ENCODE measurements at regions not wholly inside any gene's neighbourhood (a gene's known extent, or its start where the extent isn't known, plus 50 kb on each side); places are given as distances from the start of the nearest gene placed in this dataset.

GRCh38 chr7:133186060-133186459, 66.8 kb upstream of the EXOC4 start (continued):
- no peak for TF ChIP-seq ZNF337 (CRISPR knock-in tag; IDR thresholded peaks at IDR 0.05; ENCODE audit: borderline replicate concordance, low read depth)

DNA sequence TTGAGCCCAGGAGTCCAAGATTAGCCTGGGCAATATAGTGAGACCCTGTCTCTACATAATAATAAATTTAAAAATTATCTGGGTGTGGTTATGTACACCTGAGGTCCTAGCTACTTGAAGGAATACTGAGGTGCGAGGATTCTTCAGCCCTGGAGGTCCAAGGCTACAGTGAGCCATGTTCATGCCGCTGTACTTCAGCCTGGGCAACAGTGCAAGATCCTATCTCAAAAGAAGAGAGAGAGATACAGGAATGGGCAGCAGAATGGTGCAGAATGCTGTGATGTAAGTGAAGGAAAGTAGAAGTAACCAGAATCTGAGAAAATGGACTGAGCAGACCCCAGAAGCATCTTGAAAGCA, 62.7 kb upstream of the EXOC4 start:
- TF ChIP-seq ZNF569 (CRISPR knock-in tag; IDR thresholded peaks at IDR 0.05; ENCODE audit: borderline replicate concordance) (no peak), REXO4 (CRISPR knock-in tag; IDR thresholded peaks at IDR 0.05; ENCODE audit: borderline replicate concordance) (no peak)
- Histone ChIP-seq H3K9ac (ENCODE audit: insufficient read depth, low read depth, low read length) (no peak overlapping the region), H3K4me1 (ENCODE audit: insufficient read depth, low read length) (no peaks in the 10 kb centered on the region), H3K27ac (ENCODE audit: extremely low read length, insufficient read depth, low read length) (no peak overlapping the region), H3K4me3 (replicated peaks in 1 of 3; ENCODE audit: insufficient read depth in 1 of 3, low read depth in 2 of 3, low read length in 3 of 3) (no peak overlapping the region), H4K20me1 (ENCODE audit: insufficient read depth, low read length) (no peaks in the 10 kb centered on the region), H3K9me3 (ENCODE audit: low read length) (no peaks in the 10 kb centered on the region), H3K36me3 (replicated peaks in 1 of 2; ENCODE audit: control insufficient read depth in 1 of 2, insufficient read depth in 2 of 2, low read length in 2 of 2) (no peaks in the 10 kb centered on the region), H3K27me3 (ENCODE audit: control insufficient read depth in 1 of 2, insufficient read depth in 2 of 2, low read length in 2 of 2) (no peaks in the 10 kb centered on the region), H3K79me2 (ENCODE audit: insufficient read depth, low read length) (no peaks in the 10 kb centered on the region), H3K4me2 (ENCODE audit: low read depth, low read length) (no peak overlapping the region), H2AFZ (ENCODE audit: low read length) (no peak overlapping the region)
- WGBS (ENCODE audit: low lambda C conversion rate) = 0% methylated on average over 2 of the region's 2 CpGs
- no peak for DNase-seq (ENCODE audit: low spot score)
- POLR2A ChIA-PET = no interaction called here
- in situ Hi-C loops (cut with HindIII; ENCODE audit: extremely low pct_ligation_motif_present, low pct_unique_long_range_greater_than_20kb) = no loop called here
- no peak for FAIRE-seq
- ATAC-seq = no peak
- intact Hi-C loops (cut with micrococcal nuclease; ENCODE audit: unreplicated experiment) = no loop called here
- CTCF ChIA-PET (ENCODE audit: low intra/inter-chr PET ratio, low total read pairs) = no interaction called here
- no TSS peak for BruUV-seq (replicated peaks)

DNA sequence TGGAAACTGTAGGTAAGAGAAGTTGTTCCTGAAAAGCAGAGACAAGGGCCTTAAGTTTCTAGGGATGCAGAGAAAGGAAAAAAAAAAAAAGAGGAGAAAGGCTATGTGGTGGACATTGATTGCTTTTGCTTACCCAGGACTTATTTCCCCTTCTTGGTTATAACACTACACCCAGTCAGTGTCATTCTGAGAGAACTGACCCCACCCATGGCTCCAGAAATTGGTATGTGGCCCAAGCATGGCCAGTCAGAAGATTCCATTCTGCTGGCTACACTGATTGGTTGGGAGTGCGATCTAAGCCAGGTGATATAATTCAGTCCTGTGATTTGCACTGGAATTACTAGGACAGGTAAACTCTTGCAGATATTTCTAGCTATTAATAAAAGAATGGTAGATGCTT, 62.2 kb upstream of the EXOC4 start:
- Histone ChIP-seq H3K27ac (ENCODE audit: extremely low read length, insufficient read depth, low read length) (no peak overlapping the region), H3K9ac (ENCODE audit: insufficient read depth, low read depth, low read length) (no peak overlapping the region), H3K27me3 (ENCODE audit: control insufficient read depth in 1 of 2, insufficient read depth in 2 of 2, low read length in 2 of 2) (no peaks in the 10 kb centered on the region), H3K79me2 (ENCODE audit: insufficient read depth, low read length) (no peaks in the 10 kb centered on the region), H3K9me3 (ENCODE audit: low read length) (no peaks in the 10 kb centered on the region), H3K36me3 (replicated peaks in 1 of 2; ENCODE audit: control insufficient read depth in 1 of 2, insufficient read depth in 2 of 2, low read length in 2 of 2) (no peaks in the 10 kb centered on the region), H2AFZ (ENCODE audit: low read length) (no peak overlapping the region), H4K20me1 (ENCODE audit: insufficient read depth, low read length) (no peaks in the 10 kb centered on the region), H3K4me2 (ENCODE audit: low read depth, low read length) (no peak overlapping the region), H3K4me1 (ENCODE audit: insufficient read depth, low read length) (no peaks in the 10 kb centered on the region), H3K4me3 (replicated peaks in 1 of 3; ENCODE audit: insufficient read depth in 1 of 3, low read depth in 2 of 3, low read length in 3 of 3) (no peak overlapping the region)
- TF ChIP-seq HDAC2 (CRISPR knock-in tag; IDR thresholded peaks at IDR 0.05) (no peak), ZNF644 (CRISPR knock-in tag; IDR thresholded peaks at IDR 0.05; ENCODE audit: low read depth) (no peak), ZNF354B (CRISPR knock-in tag; IDR thresholded peaks at IDR 0.05) (no peak), FOXK1 (CRISPR knock-in tag; IDR thresholded peaks at IDR 0.05; ENCODE audit: borderline replicate concordance, low read depth) (no peak), PRDM15 (CRISPR knock-in tag; IDR thresholded peaks at IDR 0.05) (no peak), GATAD1 (CRISPR knock-in tag; IDR thresholded peaks at IDR 0.05) (no peak), IRF2 (CRISPR knock-in tag; IDR thresholded peaks at IDR 0.05) (no peak)
- FAIRE-seq (no peak), DNase-seq (ENCODE audit: low spot score) (no peak), ATAC-seq (no peak)
- in situ Hi-C loops (cut with HindIII; ENCODE audit: extremely low pct_ligation_motif_present, low pct_unique_long_range_greater_than_20kb) (no loop called here), intact Hi-C loops (cut with micrococcal nuclease; ENCODE audit: unreplicated experiment) (no loop called here)
- CTCF ChIA-PET (ENCODE audit: low intra/inter-chr PET ratio, low total read pairs) = no interaction called here
- no TSS peak for BruUV-seq (replicated peaks)
- WGBS (ENCODE audit: low lambda C conversion rate) = 100% methylated on average over 1 of the region's 1 CpG
- POLR2A ChIA-PET = no interaction called here

Measured in HepG2 (cell line).